GM12872 (cell line): ENCODE measurements at regions not wholly inside any gene's neighbourhood (a gene's known extent, or its start where the extent isn't known, plus 50 kb on each side); places are given as distances from the start of the nearest gene placed in this dataset.

ENCODE experiments used
- TF ChIP-seq, protein P1 (sequence below): IDR thresholded peaks from 3 replicates; pipeline ENCODE4 v1.5.1; 2011; ENCODE audit warnings: low read depth, mild to moderate bottlenecking, low read length, moderate library complexity; ENCODE audit not compliant: insufficient read depth

DNA sequence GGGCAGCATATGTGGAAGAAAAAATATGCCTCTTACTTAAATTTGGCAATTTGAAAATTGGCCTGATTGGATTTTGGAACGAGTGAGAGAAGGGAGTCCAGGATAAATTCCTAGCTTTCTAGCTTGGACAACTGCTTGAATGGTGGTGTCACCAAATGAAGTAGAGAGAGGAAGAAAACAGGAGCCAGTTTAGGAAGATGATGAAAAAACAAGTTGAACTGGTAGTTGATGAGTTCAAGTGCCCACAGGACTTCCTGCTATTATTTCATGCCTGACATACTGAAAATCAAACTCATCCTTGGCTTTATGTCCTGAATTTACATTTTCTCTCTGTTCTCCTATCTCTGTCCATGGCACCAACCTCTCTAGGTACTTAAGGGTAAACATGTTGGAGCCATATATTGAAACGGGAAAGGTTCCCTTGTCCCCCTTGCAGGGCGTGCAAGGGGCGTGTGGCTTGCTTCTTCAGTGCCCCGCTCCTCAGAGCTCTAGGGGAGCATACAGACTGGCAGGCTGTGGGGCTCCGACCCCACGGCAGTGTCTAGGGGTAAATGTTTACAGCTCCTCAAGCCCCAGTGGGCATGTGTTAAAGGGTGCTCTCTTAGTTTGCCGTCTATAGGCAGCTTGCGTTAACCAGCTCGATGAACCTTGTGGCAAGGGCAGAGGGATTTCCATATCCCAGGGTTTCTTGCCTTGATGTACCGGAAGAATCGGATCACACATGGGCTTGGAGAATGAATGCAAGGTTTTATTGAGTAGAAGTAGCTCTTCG is 250.7 kb upstream of the PGRMC2 start:
- TF ChIP-seq, protein P1, sequence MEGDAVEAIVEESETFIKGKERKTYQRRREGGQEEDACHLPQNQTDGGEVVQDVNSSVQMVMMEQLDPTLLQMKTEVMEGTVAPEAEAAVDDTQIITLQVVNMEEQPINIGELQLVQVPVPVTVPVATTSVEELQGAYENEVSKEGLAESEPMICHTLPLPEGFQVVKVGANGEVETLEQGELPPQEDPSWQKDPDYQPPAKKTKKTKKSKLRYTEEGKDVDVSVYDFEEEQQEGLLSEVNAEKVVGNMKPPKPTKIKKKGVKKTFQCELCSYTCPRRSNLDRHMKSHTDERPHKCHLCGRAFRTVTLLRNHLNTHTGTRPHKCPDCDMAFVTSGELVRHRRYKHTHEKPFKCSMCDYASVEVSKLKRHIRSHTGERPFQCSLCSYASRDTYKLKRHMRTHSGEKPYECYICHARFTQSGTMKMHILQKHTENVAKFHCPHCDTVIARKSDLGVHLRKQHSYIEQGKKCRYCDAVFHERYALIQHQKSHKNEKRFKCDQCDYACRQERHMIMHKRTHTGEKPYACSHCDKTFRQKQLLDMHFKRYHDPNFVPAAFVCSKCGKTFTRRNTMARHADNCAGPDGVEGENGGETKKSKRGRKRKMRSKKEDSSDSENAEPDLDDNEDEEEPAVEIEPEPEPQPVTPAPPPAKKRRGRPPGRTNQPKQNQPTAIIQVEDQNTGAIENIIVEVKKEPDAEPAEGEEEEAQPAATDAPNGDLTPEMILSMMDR: no peak

DNA sequence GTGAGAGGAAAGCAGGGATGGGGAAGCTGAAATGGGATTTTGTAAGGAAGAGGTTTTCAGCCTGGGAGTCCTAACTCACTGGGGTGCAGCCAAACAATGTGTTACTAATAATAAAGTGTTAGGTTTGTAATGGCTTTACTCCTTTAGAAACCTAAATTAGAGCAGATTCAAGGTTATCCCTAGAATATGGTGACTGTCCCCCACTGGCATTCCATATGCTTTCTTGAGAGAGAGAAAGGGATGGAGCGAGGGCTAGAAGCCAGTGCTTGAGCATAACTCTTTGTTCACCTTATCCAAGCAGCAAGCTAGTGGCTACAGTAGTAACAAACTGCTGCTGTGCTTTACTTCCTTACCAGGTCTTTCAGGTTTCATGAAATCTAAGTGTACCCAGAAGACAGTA is 249.1 kb upstream of the PGRMC2 start:
- TF ChIP-seq, protein P1: no peak

DNA sequence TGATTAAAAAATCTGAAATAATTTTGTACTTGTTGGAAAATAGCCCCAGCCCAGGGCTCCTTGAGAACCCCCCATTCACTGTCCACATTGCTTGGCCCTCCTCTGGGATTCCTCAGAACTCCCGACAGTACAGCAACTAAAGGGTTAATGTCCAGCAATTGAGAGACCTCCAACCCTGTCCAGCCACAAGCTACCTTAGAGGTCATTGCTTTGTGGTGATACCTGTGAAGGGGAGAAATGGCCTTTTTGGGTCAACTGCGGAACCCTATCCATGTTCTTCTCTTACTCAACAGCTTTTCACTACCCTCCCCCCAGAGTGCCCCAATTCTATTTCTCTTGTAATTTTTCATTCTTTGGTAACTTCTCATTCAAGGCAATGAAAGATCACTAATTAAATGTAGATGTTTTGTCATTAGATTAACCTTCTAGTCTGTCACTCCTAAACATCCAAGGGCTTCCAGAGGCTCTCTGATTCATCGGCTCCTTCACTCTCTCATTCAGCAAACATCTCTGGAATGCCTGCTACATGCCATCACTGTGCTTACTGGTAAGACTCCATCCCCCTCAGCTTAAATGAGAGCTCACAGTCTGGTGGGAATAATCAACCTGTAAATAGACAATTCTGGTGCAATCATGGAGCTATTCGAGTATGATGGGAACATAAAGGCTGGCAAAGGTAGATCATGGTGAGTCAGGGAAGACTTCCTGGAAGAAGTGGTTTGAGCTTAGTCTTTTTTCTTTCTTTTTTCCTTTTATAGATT is 241.4 kb upstream of the PGRMC2 start:
- TF ChIP-seq, protein P1: no peak

DNA sequence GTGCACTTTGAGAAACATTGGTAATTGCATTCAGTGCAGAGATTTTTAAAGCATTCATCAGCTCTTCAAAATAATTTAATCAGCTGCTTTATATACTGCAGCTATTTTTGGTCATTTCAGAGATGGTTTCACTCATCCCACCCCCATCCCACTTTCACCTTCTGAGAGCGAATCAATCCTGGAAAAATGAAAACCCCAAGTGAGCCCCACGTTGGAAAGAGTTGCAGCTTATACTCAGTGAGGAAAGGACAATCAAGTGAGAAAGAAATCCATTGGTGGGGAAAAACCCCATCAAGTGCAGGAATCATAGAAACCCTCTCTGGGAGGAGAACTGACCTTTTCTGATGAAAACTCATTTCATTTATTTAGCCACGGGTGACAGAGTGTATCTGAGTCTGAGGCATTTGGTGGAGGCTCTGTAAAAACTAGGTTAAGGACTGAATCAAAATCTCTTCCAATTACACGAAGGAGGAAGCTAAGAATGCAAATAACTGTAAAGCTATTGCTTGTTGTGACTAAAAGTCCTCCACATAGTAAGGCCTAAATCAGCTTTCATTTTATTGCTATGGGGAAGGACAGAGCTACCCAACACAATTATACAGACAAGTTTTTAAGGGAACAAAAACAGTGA is 240.4 kb upstream of the PGRMC2 start:
- TF ChIP-seq, protein P1: no peak

DNA sequence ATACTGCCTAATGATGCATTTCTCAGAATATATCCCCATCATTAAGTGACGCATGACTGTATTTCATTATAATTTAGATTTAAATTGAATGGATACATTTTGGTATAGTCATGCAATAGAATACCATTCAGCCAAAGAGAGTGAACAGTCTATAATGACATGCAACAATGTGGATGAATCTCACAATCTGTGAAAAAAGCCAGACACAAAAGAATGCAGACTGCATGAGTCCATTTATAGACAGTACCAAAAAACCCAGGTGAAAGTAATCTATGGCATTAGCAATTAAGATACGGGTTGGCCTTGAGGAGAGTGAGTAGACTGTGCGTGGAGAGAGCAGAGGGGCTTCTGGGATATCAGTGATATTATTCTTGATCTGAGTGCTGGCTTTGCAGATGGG is 239.7 kb upstream of the PGRMC2 start:
- TF ChIP-seq, protein P1: no peak

DNA sequence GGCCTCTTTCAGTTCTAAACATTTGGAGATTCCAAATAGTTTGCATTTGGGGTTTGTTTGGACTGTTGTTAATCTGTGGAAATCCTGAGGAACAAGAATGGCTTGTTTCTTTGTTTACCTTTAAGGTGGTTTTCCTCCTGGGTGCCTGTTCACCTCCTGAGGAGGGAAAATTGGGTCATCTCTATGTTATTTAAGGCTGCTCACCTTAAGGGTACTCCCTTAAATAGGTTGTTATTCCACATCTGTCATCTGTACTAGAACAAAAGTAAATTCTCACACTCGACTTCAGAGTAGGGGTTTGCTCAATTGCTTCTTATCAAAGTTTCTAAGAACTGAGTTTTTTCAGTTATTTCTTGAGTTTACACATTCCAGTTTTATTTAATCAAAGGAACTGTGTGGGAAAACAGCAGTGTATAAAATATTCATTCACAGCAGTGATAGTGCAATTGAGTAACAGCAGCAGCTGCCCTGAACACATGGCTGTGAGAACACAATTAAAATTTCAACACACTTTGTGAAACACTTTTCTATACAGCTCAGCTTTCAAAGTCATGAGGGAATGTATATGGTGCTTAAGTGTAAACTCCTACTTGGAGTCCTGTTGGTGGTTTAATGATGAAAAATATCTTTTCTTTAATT is 238.5 kb upstream of the PGRMC2 start:
- TF ChIP-seq, protein P1: no peak

DNA sequence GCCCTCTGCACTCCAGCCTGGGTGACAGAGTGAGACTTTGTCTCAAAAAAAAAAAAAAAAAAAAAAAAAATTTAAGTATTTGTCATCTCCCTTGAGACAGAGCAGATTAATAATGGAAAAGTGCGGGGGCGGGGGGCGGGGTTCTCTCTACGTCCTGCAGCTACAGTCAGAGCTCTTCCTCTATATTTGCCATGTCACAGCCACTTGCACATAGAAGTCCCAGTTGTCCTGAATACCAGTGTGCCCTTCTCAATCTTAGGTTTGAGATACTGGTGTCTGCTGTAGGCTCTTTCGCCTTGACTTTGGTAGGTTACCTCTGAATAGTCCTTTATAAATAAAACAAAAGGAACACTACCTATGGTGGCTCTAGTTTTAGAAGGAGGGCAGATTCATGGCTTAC is 237.8 kb upstream of the PGRMC2 start:
- TF ChIP-seq, protein P1: no peak
